Thymus (tissue), 11 donors: ENCODE measurements at regions not wholly inside any gene's neighbourhood (a gene's known extent, or its start where the extent isn't known, plus 50 kb on each side); places are given as distances from the start of the nearest gene placed in this dataset.

Experiments
- DNase-seq, 9 donors: peaks; one replicate each; pipeline ENCODE4 v3.0.0-alpha.2; 2013; ENCODE audit warnings: low spot score in 9 of 9, low read depth in 6 of 9, missing footprints in 1 of 9
- H3K27ac ChIP-seq, 2 donors: one replicate each; pipeline ENCODE4 v1.5.1; 2013; ENCODE audit warnings: control low read depth in 1 of 2, low read depth in 1 of 2, low read length in 1 of 2, mild to moderate bottlenecking in 1 of 2, moderate library complexity in 1 of 2
- H3K27me3 ChIP-seq, 2 donors: one replicate each; pipeline ENCODE4 v1.5.1; 2013; ENCODE audit warnings: low read length in 1 of 2; ENCODE audit not compliant: control insufficient read depth in 2 of 2, insufficient read depth in 1 of 2
- H3K36me3 ChIP-seq, 2 donors: one replicate each; pipeline ENCODE4 v1.5.1; 2013; ENCODE audit warnings: low read length in 1 of 2, mild to moderate bottlenecking in 1 of 2, moderate library complexity in 1 of 2; ENCODE audit not compliant: control insufficient read depth in 2 of 2, insufficient read depth in 2 of 2
- H3K4me1 ChIP-seq, 2 donors: one replicate each; pipeline ENCODE4 v1.5.1; 2013; ENCODE audit warnings: low read length in 2 of 2; ENCODE audit not compliant: control insufficient read depth in 2 of 2, insufficient read depth in 2 of 2
- H3K4me3 ChIP-seq, 2 donors: one replicate each; pipeline ENCODE4 v1.5.1; 2013; ENCODE audit warnings: low read length in 2 of 2, control low read depth in 1 of 2, mild to moderate bottlenecking in 1 of 2
- H3K9me3 ChIP-seq, 2 donors: one replicate each; pipeline ENCODE4 v1.5.1; 2013; ENCODE audit warnings: low read length in 1 of 2, mild to moderate bottlenecking in 1 of 2; ENCODE audit not compliant: control insufficient read depth in 2 of 2, insufficient read depth in 1 of 2
- WGBS: extraction: QIAGEN DNeasy Blood & Tissue Kit; methylation state at CpG from one replicate; pipeline ENCODE4 v1.1.7; 2013; 5-methylcytosine and 5-hydroxymethylcytosine counted together
- donor health status: healthy.

DNA sequence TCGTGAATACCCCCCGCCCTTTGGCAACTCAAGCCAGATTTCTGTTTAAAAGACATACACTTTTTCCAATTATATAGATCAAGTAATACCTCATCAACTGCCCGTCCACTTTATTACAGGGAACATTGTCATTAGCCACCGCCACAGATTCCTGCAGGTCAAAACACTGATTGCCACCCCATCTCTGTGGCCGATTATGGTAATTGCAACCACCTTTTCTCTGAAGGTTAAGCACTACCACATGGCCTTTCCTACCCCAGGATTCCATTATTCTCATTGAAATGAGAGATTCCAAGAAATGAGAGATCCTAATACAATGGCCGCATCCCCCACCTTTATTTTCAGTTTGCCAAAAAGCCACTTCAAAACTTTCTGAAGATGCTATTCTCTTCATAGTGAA lies 478.8 kb upstream of the HSF2 start:
- no peaks in the 10 kb centered on the region for H3K36me3 ChIP-seq
- 91% methylated on average over 6 of the region's 6 CpGs for WGBS
- no peaks in the 10 kb centered on the region for H3K4me1 ChIP-seq
- H3K27ac ChIP-seq: no peak overlapping the region
- H3K27me3 ChIP-seq: no peaks in the 10 kb centered on the region
- DNase-seq: no peak
- no peak overlapping the region for H3K4me3 ChIP-seq
- H3K9me3 ChIP-seq: no peaks in the 10 kb centered on the region

DNA sequence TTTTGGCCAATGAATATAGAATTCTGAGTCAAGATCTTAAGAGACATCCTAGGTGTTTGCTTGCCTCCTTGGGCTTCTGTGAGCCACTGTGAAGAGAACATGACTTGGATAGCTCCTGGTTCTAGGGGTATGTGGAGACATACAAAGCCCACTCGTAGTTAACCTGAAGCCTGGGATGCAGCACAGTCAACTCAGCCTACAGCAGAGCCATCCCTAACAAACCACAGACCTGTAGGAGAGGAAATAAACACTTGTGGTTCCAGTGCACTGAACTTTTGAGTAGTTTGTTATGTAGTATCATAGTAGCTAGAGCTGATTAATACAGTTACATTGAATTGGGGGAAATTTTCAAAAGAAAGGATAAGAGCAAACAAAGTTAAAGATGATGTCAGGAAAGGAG lies 474.4 kb upstream of the HSF2 start:
- no peaks in the 10 kb centered on the region for H3K27me3 ChIP-seq
- no peaks in the 10 kb centered on the region for H3K9me3 ChIP-seq
- no peaks in the 10 kb centered on the region for H3K4me1 ChIP-seq
- WGBS: 46% methylated on average over 1 of the region's 1 CpG
- no peak overlapping the region for H3K27ac ChIP-seq
- no peak for DNase-seq
- no peaks in the 10 kb centered on the region for H3K36me3 ChIP-seq
- no peak overlapping the region for H3K4me3 ChIP-seq

DNA sequence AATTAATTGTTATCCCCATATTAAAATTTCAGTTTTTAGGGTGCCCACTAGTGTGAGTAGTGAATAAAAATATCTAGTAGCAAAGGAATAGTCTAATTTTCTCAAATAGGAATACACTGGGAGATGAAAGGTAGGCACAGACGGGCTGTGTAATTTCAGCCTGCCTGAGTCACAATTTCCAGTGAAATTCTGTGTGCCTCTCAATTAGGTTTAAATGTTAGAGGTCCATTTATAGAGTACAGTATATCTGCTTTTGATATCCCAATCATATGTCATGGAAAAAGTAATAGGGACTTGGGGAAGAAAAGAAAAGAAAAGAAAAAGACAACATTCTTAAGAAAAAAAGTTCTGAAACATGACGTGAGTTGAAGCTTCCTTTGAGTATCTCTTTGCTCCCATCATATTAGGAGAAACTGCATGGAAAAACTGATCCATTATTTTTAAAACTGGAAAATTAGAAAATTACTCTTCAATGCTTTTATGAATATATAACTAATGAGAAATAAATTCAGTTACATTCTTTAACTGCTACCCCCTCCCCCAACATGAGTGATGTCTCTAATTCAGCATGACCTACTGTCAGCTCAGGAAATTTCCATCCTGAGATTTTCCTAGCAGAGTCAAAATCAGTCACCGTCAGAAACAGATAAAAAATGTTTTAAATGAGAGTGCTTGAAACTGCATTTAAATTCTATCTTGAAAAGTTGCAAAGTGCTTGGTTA lies 473.8 kb upstream of the HSF2 start:
- no peaks in the 10 kb centered on the region for H3K27me3 ChIP-seq
- no peaks in the 10 kb centered on the region for H3K4me1 ChIP-seq
- no peak for DNase-seq
- H3K27ac ChIP-seq: no peak overlapping the region
- no peak overlapping the region for H3K4me3 ChIP-seq
- no peaks in the 10 kb centered on the region for H3K36me3 ChIP-seq
- H3K9me3 ChIP-seq: no peaks in the 10 kb centered on the region
- 88% methylated on average over 3 of the region's 3 CpGs for WGBS

DNA sequence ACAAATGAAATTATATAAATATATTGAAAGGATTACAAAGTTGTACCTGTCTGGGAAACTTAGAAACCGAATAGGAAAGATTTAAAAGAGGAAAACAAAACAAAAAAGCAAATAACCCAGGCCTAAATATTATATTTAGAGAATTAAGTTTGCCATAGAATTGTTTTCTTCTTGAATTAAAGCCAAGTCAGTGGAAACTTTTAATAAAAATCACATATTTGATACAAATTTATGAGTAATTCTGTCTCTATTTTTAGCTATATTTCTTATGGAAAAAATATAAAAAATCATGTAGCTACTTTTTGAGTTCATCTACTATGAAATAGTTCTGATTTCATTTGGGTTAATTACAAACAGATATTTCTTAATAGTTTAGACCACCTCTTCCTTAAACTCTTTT lies 470.2 kb upstream of the HSF2 start:
- H3K9me3 ChIP-seq: no peaks in the 10 kb centered on the region
- H3K36me3 ChIP-seq: no peaks in the 10 kb centered on the region
- no peaks in the 10 kb centered on the region for H3K27me3 ChIP-seq
- 64% methylated on average over 1 of the region's 1 CpG for WGBS
- H3K4me3 ChIP-seq: no peak overlapping the region
- no peak for DNase-seq
- no peaks in the 10 kb centered on the region for H3K4me1 ChIP-seq
- H3K27ac ChIP-seq: no peak overlapping the region

DNA sequence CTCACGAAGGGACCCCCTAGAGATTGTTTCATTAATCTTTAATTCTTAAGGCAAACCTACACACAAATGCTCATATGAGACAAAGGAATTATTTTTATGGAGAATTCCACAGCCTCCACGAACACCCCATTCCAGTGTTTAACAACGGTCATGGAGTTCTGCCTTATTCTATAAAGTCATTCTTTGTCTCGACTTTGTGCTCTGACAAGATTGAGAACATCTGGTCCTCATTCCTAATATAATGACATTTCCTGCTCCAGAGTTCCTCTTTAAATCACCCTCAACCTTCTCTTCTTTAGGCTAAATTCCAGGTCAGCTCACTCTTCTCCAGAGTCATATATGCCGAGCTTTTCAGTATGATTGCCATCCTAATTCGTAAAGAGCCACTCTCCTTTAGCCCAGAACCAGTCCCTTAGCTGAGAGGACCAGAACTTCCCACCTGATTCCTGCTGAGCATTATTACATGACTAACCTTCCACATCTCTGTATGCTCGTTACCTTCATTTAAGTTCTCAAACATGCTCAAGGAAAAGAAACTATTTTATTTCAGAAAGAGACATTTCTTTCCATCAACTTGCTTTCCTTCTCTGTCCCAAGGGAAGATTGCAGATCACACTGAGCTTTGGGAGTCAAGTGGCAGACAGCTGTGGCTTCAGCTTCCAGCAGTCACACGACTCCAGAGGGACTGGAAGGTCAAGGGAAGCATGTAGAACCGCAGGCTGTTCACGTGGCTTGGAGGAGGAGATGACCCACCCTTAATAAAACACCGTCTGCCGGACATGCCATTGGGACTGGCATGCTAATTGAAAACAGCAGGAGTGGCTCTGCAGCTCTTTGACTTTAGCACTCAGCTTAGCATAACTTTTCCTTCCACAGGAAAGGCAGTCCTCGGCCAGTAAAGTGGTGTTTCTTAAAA lies 467.1 kb upstream of the HSF2 start:
- no peak for DNase-seq
- Histone ChIP-seq H3K27me3 (no peaks in the 10 kb centered on the region), H3K4me3 (no peak overlapping the region), H3K36me3 (no peaks in the 10 kb centered on the region), H3K4me1 (no peaks in the 10 kb centered on the region), H3K9me3 (no peaks in the 10 kb centered on the region), H3K27ac (no peak overlapping the region)
- WGBS: 44% methylated on average over 13 of the region's 13 CpGs

DNA sequence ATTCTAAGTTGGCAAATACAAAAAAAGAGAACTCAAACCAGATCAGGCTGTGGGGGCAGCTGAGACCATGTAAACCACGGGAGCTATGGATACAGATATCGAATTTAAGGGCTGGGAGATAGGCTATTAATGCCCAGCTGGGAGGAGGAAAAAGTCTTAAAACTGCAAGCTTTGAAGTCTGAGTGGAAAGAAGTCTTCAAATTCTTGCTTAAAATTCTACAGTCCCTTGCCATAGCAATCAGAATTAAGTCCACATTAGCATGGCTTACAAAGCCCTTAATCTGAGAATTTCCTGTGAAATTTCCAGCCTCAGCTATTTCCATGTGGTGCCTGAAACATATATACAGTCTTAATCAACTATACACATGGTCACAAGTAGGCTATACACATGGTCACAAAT lies 465.0 kb upstream of the HSF2 start:
- Histone ChIP-seq H3K27ac (no peak overlapping the region), H3K36me3 (no peaks in the 10 kb centered on the region), H3K9me3 (no peaks in the 10 kb centered on the region), H3K4me1 (no peaks in the 10 kb centered on the region), H3K27me3 (no peaks in the 10 kb centered on the region), H3K4me3 (no peak overlapping the region)
- no peak for DNase-seq
- 69% methylated on average over 2 of the region's 2 CpGs for WGBS

DNA sequence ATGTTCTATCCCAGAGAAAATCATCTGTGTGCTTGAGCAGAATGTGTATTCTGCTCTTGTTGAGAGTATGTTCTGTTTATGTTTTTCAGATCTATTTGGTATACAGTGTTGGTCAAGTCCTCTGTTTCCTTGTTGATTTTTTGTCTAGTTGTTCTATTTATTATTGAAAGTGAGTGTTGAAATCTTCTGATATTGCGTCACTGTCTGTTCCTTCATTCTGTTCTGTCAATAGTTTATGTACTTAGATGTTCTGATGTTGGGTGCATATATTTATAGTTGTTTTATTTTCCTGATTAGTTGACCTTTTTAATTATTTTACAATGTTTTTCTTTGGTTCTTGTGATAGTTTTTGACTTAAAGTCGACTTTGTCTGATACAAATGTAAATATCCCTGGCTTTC lies 458.7 kb upstream of the HSF2 start:
- Histone ChIP-seq H3K4me3 (no peak overlapping the region), H3K27me3 (no peaks in the 10 kb centered on the region), H3K36me3 (no peaks in the 10 kb centered on the region), H3K27ac (no peak overlapping the region), H3K9me3 (no peaks in the 10 kb centered on the region), H3K4me1 (no peaks in the 10 kb centered on the region)
- WGBS: 88% methylated on average over 2 of the region's 2 CpGs
- no peak for DNase-seq

DNA sequence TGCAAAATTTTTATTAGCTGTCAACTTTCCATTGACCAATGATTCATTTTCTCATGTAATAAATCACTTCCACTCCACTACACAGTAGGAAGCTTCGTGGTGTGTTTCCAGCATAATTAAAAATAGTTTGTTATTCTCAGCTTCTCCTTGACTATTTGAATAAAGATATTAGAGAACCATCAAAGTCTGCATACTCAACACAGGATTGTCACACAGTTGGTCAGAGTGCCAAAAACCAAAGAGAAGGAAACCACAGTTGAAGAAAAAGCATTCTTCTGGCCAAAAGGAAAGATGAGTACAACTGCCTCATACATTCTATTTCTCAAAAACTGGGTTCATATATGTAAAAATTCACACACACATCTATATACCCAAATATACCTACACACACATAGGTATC lies 455.1 kb upstream of the HSF2 start:
- H3K27ac ChIP-seq: no peak overlapping the region
- no peaks in the 10 kb centered on the region for H3K4me1 ChIP-seq
- 51% methylated on average over 1 of the region's 1 CpG for WGBS
- H3K9me3 ChIP-seq: no peaks in the 10 kb centered on the region
- H3K4me3 ChIP-seq: no peak overlapping the region
- H3K36me3 ChIP-seq: no peaks in the 10 kb centered on the region
- H3K27me3 ChIP-seq: no peaks in the 10 kb centered on the region
- no peak for DNase-seq

DNA sequence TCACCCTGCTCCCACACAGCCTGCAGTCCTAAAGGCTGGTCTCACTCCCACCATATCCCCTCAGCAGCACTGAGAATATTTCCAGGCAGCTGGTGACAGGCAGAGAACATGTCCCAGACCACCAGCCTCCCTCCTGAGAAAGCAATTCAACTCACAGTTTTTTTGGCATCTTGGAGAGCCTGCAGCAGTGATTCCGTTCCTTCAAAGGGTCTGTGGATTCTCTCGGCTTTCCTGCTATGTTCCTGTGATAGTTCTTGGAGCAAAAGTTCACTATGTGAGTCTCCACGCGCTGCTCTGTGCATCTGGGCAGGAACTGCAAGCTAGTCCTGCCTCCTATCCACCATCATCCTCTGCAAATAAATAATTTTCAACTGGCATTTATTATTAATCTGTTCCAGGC lies 448.3 kb upstream of the HSF2 start:
- no peak overlapping the region for H3K27ac ChIP-seq
- H3K36me3 ChIP-seq: no peaks in the 10 kb centered on the region
- no peak for DNase-seq
- H3K4me1 ChIP-seq: no peaks in the 10 kb centered on the region
- peaks cover 0 to 15% of the 10 kb centered on the region in 2 donors for H3K9me3 ChIP-seq
- no peak overlapping the region for H3K4me3 ChIP-seq
- 79% methylated on average over 4 of the region's 4 CpGs for WGBS
- H3K27me3 ChIP-seq: no peaks in the 10 kb centered on the region
